GM12878 (cell line): ENCODE measurements at regions not wholly inside any gene's neighbourhood (a gene's known extent, or its start where the extent isn't known, plus 50 kb on each side); places are given as distances from the start of the nearest gene placed in this dataset.
"Not testable (repeated sequence)": the region's sequence is repeated elsewhere in the genome, so short reads cannot be mapped to it uniquely, and the experiment has no call there.

Source experiments
- ATAC-seq: fragments of 200-7000 bp; cut with Tn5 transposase; 3 replicates; pipeline ENCODE4 v1.9.1; 2020; ENCODE audit warnings: mild to moderate bottlenecking, moderate library complexity
- BruUV-seq: library from RNA; stranded (reverse); fragments of 400-500 nt; replicated peaks from 2 replicates; lab custom pipeline; 2021; lab: Mats Ljungman, UMichigan
- CTCF ChIA-PET: fragments of 300-600 bp; sonication (Branson Sonifier 250); formaldehyde crosslinking; extraction: SDS; loops from one replicate; lab custom pipeline; 2021; ENCODE audit warnings: inconsistent platforms; lab: Yijun Ruan, JAX
- POLR2A ChIA-PET: fragments of 350-600 bp; formaldehyde crosslinking; extraction: SDS; loops from one replicate; lab custom pipeline; 2021; ENCODE audit warnings: inconsistent platforms; lab: Charles Lee
- RAD21 ChIA-PET: fragments of 300-600 bp; sonication (Branson Sonifier 250); formaldehyde crosslinking; loops from one replicate; lab custom pipeline; 2023; ENCODE audit warnings: antibody characterized with exemption; ENCODE audit not compliant: unreplicated experiment; lab: Charles Lee
- SMC1A ChIA-PET: fragments of 300-600 bp; sonication (Branson Sonifier 250); formaldehyde crosslinking; loops from one replicate; lab custom pipeline; 2023; ENCODE audit not compliant: unreplicated experiment, uncharacterized antibody; lab: Charles Lee
- DNase-seq: peaks from one replicate; pipeline ENCODE4 v3.0.0-alpha.2; 2011; ENCODE audit warnings: low read depth, low spot score
- FAIRE-seq: peaks from 3 replicates; lab custom pipeline; 2011; peaks lifted over from hg19 to GRCh38; lab: Jason Lieb, UNC
- H2AFZ ChIP-seq: 2 replicates; pipeline ENCODE4 v1.6.0; 2011; ENCODE audit warnings: low read depth, low read length, control low read depth; ENCODE audit not compliant: control insufficient read depth
- H3K27ac ChIP-seq: 2 replicates; pipeline ENCODE4 v1.5.1; 2011; ENCODE audit warnings: control low read depth; ENCODE audit not compliant: control insufficient read depth, insufficient read depth
- H3K27me3 ChIP-seq, 2 experiments: replicated peaks in 1 of 2; 2 replicates each; pipeline versions ENCODE4 v1.6.0 to v1.6.1; 2011; ENCODE audit warnings: low read length in 1 of 2; ENCODE audit not compliant: control insufficient read depth in 2 of 2, insufficient read depth in 2 of 2
- H3K36me3 ChIP-seq, 2 experiments: 2 replicates each; pipeline ENCODE4 v1.5.1; 2011; ENCODE audit warnings: low read length in 1 of 2; ENCODE audit not compliant: control insufficient read depth in 2 of 2, insufficient read depth in 2 of 2
- H3K4me1 ChIP-seq: 2 replicates; pipeline ENCODE4 v1.6.1; 2011; ENCODE audit warnings: mild to moderate bottlenecking, low read length, moderate library complexity, mixed read lengths; ENCODE audit not compliant: control insufficient read depth, insufficient read depth
- H3K4me2 ChIP-seq: 2 replicates; pipeline ENCODE4 v1.6.0; 2011; ENCODE audit warnings: control low read depth; ENCODE audit not compliant: control insufficient read depth, insufficient read depth
- H3K4me3 ChIP-seq: fragments of 200-600 bp; sonication (generic); 2 replicates; pipeline ENCODE4 v1.5.1; 2016
- H3K79me2 ChIP-seq: 2 replicates; pipeline ENCODE4 v1.6.0; 2011; ENCODE audit warnings: low read length; ENCODE audit not compliant: control insufficient read depth, insufficient read depth
- H3K9ac ChIP-seq: 2 replicates; pipeline ENCODE4 v1.8.0; 2011; ENCODE audit warnings: low read length, control low read depth, mixed read lengths; ENCODE audit not compliant: control insufficient read depth, insufficient read depth
- H3K9me3 ChIP-seq: replicated peaks from 3 replicates; pipeline ENCODE4 v1.5.1; 2011; ENCODE audit warnings: mild to moderate bottlenecking, low read length; ENCODE audit not compliant: control insufficient read depth, insufficient read depth
- H4K20me1 ChIP-seq: 2 replicates; pipeline ENCODE4 v1.6.0; 2011; ENCODE audit not compliant: control insufficient read depth, insufficient read depth
- CEBPB ChIP-seq, 2 experiments: fragments of 150-350 bp in 1 of 2; IDR thresholded peaks; 2 replicates each; pipeline ENCODE4 v1.6.1; 2012 to 2014; ENCODE audit warnings: low read depth in 2 of 2, low read length in 2 of 2, borderline replicate concordance in 1 of 2, inconsistent platforms in 1 of 2
- E2F4 ChIP-seq: IDR thresholded peaks from 2 replicates; pipeline ENCODE4 v1.6.1; 2012; ENCODE audit warnings: low read depth, low read length, improper control_type of control experiment
- EED ChIP-seq: sonication (generic); IDR thresholded peaks from 2 replicates; pipeline ENCODE4 v1.6.1; 2016; ENCODE audit warnings: antibody characterized with exemption, low read depth
- ETV6 ChIP-seq, 2 experiments: fragments of 450-650 bp in 1 of 2; IDR thresholded peaks in 1 of 2; conservative IDR thresholded peaks in 1 of 2; 2 replicates each; pipeline ENCODE4 v1.6.1; 2014; ENCODE audit warnings: antibody characterized with exemption in 1 of 2, borderline replicate concordance in 1 of 2, low read depth in 1 of 2, mild to moderate bottlenecking in 1 of 2, moderate library complexity in 1 of 2
- KDM1A ChIP-seq: fragments of 200-600 bp; sonication (generic); IDR thresholded peaks from 2 replicates; pipeline ENCODE4 v1.6.1; 2016; ENCODE audit warnings: borderline replicate concordance
- LARP7 ChIP-seq: fragments of 450-650 bp; IDR thresholded peaks from 2 replicates; pipeline ENCODE4 v1.6.1; 2017; ENCODE audit warnings: mild to moderate bottlenecking
- MYB ChIP-seq: fragments of 150-350 bp; IDR thresholded peaks from 2 replicates; pipeline ENCODE4 v1.6.1; 2014; ENCODE audit warnings: mild to moderate bottlenecking, low read depth, low read length, borderline replicate concordance
- STAT1 ChIP-seq: fragments of 450-650 bp; conservative IDR thresholded peaks from 2 replicates; pipeline ENCODE4 v1.6.1; 2014; ENCODE audit warnings: antibody characterized with exemption, mild to moderate bottlenecking
- WGBS: methylation state at CpG from one replicate; pipeline ENCODE4 v1.1.6; 2016; ENCODE audit warnings: low lambda C conversion rate; ENCODE audit not compliant: insufficient replicate concordance, insufficient coverage; ENCODE audit errors: missing lambda C conversion rate; 5-methylcytosine and 5-hydroxymethylcytosine counted together
- in situ Hi-C: fragments of 300-500 bp; cut with MboI; formaldehyde crosslinking; loops from 9 replicates; pipeline ENCODE4 v1.14.3; 2018; ENCODE audit warnings: mixed read lengths
- intact Hi-C: fragments of 100-400 bp; cut with micrococcal nuclease; formaldehyde crosslinking; loops from one replicate; pipeline ENCODE4 v1.14.2; 2022; ENCODE audit not compliant: unreplicated experiment

- Histone ChIP-seq H3K79me2 (no peaks in the 10 kb centered on the region), H2AFZ (no peak overlapping the region), H3K36me3 (no peaks in the 10 kb centered on the region), H3K4me2 (no peak overlapping the region), H3K27ac (no peak overlapping the region), H3K4me3 (no peak overlapping the region), H3K4me1 (no peaks in the 10 kb centered on the region), H4K20me1 (no peaks in the 10 kb centered on the region), H3K9ac (no peak overlapping the region), H3K27me3 (no peaks in the 10 kb centered on the region; a peak in 1 of 4 replicates), H3K9me3 (no peaks in the 10 kb centered on the region)
- no TSS peak for BruUV-seq
- in situ Hi-C loops (no loop called here), intact Hi-C loops (no loop called here)
- TF ChIP-seq MYB (no peak), EED (no peak), KDM1A (no peak), STAT1 (no peak), ETV6 (conservative IDR thresholded peaks at IDR 0.05 in 1 of 2, IDR thresholded peaks at IDR 0.05 in 1 of 2; ENCODE audit: borderline replicate concordance in 1 of 2, low read depth in 1 of 2) (no peak), E2F4 (no peak), CEBPB (IDR thresholded peaks at IDR 0.05; ENCODE audit: borderline replicate concordance in 1 of 2, low read depth in 2 of 2, low read length in 2 of 2) (no peak), LARP7 (no peak)
- ChIA-PET POLR2A (no interaction called here), SMC1A (no interaction called here), RAD21 (no interaction called here), CTCF (no interaction called here)
- DNase-seq (no peak), ATAC-seq (no peak), FAIRE-seq (no peak)
- 29% methylated on average over 6 of the region's 6 CpGs for WGBS
Measured at GRCh38 chr1:112855152-112855828, 100.7 kb downstream of the SLC16A1 start.

- BruUV-seq, H3K36me3 ChIP-seq, H3K27me3 ChIP-seq, DNase-seq, H3K4me2 ChIP-seq, FAIRE-seq, H3K79me2 ChIP-seq, H3K4me1 ChIP-seq, H3K9ac ChIP-seq, SMC1A ChIA-PET, RAD21 ChIA-PET, CTCF ChIA-PET, ATAC-seq, H3K4me3 ChIP-seq, in situ Hi-C loops, H2AFZ ChIP-seq, H3K9me3 ChIP-seq, POLR2A ChIA-PET, intact Hi-C loops, H4K20me1 ChIP-seq, H3K27ac ChIP-seq: not testable (repeated sequence)
- WGBS = 71% methylated on average over 45 of the region's 45 CpGs
Measured at GRCh38 chr1:112854368-112854984, 101.5 kb downstream of the SLC16A1 start.

- H3K27me3 ChIP-seq, H3K4me2 ChIP-seq, intact Hi-C loops, H3K79me2 ChIP-seq, RAD21 ChIA-PET, DNase-seq, FAIRE-seq, H3K36me3 ChIP-seq, H3K9me3 ChIP-seq, H2AFZ ChIP-seq, H4K20me1 ChIP-seq, H3K4me3 ChIP-seq, H3K4me1 ChIP-seq, CTCF ChIA-PET, H3K9ac ChIP-seq, ATAC-seq, BruUV-seq, SMC1A ChIA-PET, H3K27ac ChIP-seq, POLR2A ChIA-PET, in situ Hi-C loops: not testable (repeated sequence)
- WGBS = 71% methylated on average over 7 of the region's 8 CpGs
Measured at GRCh38 chr1:112853915-112854314, 102.1 kb downstream of the SLC16A1 start.
